ENCODE measurements at regions not wholly inside any gene's neighbourhood (a gene's known extent, or its start where the extent isn't known, plus 50 kb on each side); places are given as distances from the start of the nearest gene placed in this dataset.

DNA sequence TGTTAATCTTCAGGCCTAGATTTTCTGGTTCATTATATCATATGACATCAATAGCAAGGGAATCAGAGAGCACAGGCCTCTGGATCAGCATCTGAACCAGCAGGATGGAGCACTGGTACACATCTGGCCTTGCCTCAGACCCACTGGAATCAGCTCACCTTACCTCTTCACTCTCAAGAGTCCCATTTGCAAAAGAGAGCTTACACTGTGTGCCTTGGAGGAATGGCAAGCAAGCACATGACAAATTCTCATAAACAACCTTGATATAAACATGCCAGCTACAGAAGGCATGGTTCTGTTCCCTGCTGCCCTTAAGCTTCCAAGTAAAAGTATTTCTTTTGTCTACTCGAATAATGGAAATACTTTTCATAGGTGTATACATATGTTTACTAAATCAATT is 128.6 kb upstream of the CPM start:
- no peak for DNase-seq (ENCODE audit: low read depth)

DNA sequence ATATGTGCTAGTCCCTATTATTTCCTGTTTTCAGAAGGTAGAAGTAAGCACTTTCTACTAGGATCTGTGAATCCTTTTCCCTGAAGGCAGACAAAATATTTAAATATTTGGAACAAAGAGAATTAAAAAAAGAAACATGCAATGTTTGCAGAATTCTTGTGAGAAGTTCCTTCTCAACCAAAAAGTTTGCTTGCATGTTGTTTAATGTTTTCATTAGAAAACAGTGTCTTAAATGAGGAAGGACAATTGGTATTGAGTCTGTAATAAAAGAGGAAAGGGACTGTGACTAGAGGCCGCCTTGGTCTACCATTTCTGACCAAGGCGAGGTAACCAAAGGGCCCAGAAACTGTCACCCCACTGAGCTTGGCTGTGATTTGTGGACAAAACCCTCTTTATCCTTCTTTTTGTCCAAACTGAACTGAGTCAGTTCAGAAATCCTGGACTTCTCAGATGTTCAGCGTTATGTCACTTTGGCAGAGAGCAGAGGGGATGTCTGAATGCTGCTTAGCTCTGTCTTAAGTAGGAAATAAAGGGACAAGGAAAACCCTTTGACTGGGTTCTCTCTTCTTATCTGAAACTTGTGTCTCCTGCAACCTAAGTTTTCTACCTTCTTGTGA is 129.8 kb upstream of the CPM start:
- DNase-seq (ENCODE audit: low read depth), result no peak

DNA sequence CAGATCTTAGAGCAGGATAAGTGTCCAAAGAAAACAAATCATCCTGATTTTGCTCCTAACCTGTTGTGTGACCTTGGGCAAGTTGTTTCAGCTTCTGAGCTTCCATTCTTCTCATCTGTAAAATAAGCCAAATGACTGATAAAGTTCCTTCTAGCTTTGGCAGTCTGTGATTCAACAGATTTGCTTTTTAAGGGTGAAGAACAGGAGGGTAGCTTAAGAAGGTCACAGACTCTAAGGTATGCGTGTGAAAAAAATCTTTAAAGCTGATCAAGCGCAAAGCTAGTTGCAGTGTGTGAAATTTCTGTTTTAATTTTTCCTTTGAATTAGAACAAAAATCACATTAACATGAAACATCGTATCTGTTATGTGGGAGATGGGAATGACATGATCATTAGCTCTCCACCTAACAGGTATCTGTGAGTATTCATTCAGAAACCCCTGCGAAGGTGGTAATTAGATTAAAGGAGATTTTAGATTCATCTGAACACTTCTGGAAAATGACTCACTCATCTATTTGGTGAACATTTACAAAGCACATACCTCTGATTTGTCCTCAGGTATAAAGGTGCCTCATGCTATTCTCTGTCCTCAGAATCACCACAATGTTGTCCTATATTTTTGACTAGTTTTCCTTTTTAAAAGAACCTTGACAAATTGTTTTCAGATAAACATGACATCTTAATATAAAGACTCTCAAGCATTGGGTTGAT is 131.9 kb upstream of the CPM start:
- no peak for DNase-seq (ENCODE audit: low read depth)

- no peak for DNase-seq (ENCODE audit: low read depth)
Measured at GRCh38 chr12:69065775-69066174, 132.8 kb upstream of the CPM start.

GRCh38 chr12:69066492-69067373 is 133.8 kb upstream of the CPM start:
- DNase-seq (ENCODE audit: low read depth), result no peak

DNA sequence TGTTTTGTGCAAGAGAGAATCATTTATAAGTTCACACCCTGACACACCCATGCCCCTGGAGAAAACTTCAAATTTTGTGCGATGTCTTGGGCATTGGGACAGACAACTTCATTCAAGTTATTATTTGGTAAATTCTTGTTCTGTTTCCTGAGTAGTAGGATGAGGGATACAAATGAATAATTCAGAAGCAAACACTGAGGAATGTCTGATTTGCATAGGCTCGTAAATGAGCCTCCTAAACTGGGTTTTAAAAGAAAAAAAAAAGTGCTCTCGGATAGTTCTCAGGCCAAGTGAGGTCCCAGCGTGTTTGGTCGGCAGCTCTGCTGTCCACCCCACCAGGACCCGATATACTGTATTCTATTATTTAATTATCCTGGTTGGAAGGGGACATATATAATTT is 134.7 kb upstream of the CPM start:
- DNase-seq (ENCODE audit: low read depth), result no peak

DNA sequence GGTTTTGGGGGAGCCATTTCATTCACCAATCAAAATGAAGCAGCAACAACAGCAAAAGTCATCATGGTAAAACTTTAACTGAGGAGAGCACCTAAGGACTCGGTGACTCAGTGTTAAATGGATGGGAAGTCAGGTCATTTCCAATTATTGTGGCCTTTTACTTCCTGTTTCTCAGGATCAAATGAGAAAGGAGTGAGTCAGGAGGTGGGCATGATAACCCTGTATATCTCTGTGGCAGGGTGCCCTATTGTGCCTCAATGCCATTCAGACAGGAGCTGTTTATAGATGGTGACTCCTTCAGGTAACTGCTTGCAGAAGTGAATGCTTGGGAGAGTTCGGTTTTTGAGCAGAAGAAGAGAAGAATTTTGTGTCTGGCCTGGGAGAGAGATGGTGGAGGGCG is 135.5 kb upstream of the CPM start:
- no peak for DNase-seq (ENCODE audit: low read depth)

- DNase-seq (ENCODE audit: low read depth), result no peak
Measured at GRCh38 chr12:69069479-69069878, 136.5 kb upstream of the CPM start.

DNA sequence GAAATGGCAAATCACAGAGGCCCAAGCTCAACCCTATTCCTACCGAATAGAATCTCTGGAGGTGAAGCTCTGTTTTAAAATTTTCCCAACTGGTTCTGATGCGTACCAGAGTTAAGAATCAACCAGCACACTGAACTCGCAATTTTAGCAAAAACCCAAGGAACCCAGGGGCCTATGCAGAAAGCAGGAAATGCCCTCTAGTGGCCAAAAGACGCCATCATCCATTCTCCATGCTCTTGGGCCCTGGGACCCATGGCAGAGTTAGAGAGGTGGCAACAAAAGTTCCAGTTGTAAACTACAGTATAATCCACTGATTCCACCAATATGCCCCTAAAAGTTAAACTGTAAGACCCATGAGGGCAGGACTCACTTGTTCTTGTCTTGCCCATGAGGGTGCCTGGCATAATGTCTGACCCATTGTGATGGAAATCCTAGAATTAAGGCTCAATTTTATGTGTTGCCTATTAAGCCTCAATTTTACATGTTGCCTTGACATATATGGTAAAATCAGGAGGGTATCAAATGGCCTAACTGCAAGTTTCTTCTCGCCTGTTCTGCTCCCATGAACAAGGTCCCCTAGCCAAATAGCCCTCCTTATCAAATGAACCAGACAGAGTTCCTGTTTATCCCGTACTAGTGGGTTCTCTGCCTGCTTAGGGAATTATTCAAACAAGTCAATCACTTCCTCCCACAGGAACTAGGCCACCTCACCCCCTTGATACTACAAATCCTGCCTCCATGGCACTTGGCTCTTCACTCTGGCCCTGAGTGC is 137.5 kb upstream of the CPM start:
- DNase-seq (ENCODE audit: low read depth), result peak; percentile 80

- DNase-seq (ENCODE audit: low read depth), result no peak
Measured at GRCh38 chr12:69071091-69071370, 138.1 kb upstream of the CPM start.

DNA sequence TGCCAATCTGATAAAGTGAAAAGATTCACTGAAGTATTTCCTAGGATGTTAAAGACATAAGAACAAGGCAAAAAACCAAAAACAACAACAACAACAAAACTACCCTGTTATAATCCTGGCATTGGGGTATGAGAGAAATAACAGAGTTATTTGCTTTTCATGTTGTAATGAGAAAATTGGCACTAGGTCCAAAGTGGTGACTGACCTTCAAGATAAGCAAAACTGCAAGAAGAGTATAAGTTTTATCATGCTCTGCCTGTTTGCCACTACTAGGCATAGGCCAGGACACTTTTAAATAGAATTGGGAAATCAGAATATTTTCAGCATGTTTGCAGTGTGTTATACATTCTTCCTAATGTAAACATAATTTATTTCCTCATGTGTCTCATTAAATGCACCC is 140.1 kb upstream of the CPM start:
- DNase-seq (ENCODE audit: low read depth), result no peak

DNA sequence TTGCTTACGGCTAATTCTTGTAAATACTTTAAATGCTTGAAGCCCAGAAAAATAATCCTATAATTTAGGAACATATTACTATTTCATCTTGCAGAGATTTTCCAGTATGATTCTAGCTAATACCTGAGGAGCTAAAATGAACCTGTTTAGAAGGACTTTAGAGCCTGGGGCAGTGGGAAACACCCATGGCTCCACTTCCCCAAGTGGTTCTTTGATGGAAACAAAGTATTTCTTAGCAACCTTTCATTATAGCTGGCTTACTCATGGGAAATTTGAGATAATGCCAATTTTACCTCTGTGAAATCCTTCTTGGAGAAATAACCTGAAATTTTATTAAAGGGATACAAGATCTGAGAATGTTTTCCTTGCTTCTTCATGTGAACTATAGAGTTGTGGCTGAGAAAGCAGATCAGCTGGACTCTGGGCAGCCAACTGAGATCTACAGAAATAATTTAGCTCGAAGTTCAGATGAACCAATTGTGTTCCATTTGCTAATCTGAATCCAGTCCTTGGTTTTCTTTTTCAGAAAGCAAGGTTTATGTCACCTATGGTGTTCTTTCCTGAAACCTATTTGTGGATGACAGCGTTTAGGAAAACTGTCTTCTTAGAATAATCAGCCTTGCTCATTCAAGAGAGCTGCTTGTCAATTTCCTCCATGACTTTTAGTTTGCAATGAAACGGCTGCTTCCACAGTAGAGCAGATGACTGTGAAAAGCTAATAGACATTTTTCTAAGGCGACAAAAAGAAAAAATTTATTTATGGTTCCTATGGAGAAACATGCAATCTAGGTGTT is 141.8 kb upstream of the CPM start:
- DNase-seq (ENCODE audit: low read depth), result no peak

- DNase-seq (ENCODE audit: low read depth), result no peak
Measured at GRCh38 chr12:69083689-69084088, 150.7 kb upstream of the CPM start.

DNA sequence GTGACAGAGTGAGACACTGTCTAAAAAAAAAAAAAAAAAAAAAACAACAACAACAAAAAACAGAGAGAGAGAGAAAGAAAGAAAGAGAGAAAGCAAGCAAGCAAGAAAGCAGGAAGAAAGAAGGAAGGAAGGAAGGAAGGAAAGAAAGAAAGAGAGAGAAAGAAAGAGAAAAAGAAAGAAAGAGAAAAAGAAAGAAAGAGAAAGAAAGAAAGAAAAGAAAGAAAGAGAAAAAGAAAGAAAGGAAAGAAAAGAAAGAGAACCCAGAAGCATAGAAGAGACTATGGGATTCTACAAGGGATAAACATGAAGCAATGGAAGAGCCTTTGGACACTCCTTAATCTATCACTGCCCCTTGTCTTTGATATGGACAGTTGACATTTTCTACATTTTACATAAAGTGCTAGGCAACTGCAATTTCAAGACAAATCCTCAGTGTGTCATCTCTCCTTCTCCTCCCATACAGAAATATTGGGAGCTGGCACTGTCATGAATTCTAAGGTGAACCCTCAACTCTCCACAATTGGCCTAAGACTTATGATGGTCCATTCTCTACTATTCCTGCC is 151.9 kb upstream of the CPM start:
- DNase-seq (ENCODE audit: low read depth), result no peak

DNA sequence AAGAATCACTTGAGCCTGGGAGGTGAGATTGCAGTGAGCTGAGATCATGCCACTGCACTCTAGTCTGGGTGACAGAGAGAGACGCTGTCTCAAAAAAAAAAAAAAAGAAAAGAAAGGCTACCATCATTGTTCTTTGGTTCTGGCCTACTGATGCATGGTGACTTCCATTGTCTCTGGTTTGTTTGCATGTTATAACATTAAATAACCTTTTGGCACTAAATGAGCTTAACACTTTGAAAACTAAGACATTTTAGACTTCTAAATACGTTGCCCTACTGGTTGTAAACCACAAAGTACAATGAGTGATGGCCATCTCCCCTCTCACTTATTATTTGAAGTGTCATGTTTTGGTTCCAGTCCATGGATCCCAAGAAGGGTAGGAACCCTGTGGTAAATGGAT is 152.9 kb upstream of the CPM start:
- DNase-seq (ENCODE audit: low read depth), result no peak

DNA sequence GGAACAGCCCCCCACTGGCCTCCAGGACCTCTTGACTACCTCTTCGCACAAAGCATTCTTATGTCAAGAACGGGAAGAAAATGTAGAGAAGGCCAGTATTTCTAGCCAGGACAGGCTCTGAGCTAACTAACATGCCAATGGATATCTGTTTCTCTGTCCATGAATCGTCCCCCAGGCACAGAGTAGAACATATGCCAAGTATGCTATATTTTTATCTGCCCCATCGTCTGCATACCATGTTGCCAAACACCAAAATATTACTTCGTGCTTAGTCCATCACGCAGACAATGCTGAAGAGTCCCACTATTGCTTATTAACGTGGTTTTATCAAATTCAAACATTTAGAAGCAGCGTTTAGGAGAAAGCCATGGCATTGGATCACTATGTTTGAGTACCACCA is 151.4 kb upstream of the CPSF6 start:
- no peak for DNase-seq (ENCODE audit: low read depth)

DNA sequence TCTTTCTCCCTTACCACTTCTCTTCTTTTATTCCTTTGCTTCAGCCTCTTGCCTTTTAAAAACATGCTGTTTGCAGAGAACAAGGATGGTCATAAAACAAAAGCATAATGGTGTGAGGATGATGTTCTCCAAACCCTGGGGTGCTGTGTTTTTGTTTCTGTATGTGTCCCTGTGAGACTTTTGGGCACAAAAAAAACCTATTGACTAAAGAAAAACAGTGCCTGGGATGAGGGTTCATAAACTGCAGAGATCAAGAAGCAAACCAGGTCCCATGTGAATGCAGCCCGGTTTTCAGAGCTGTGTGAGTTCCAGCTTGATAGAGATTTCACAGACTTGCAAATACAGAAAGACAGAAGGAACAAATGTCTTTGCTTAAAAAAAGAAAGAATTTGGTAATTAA is 148.6 kb upstream of the CPSF6 start:
- DNase-seq (ENCODE audit: low read depth), result no peak

DNA sequence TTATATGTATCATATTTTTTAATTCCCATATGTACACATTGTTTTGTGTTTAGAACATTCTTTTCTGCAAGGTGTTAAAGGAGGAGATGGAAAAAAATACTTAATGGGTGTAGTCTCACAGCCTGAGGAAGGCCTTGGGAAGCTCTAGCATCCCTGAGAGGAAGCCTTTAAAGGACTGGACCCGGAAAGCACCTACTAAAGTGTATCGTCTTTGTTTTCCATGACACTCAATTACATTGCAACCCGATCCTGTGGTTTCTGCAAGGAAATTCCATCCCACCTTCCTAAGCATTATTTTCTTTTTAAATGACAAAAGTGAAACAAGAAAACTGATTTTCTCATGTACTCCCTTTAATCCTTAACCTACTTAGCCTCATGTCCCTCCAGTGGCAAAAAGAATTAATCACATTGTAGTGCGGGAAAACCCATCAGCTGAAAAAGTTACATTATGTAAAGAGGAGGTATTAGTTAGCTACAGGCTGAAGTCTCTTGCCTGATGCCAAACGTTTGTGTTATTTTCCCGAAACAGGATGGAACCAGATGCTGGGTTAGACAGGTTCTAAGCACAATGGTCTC is 147.8 kb upstream of the CPSF6 start:
- DNase-seq (ENCODE audit: low read depth), result no peak

DNA sequence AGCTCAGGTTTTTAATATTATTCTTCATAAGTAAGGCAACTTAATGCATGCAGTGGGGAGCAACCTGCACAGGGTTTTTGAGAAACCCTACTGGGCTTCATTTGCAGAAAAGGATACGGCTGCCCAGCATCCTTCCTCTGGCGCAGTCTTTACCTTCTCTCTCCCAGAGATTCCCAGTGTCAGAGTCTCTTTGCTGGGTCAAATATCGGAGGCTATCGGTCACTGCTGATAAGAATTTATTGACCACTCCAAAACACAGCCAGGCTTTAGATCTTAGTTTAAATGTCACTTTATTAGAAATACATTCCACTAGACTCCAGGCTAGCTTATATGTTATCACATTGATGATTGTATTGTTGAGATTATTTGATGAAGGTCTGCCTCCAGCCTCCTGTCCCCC is 147.2 kb upstream of the CPSF6 start:
- DNase-seq (ENCODE audit: low read depth), result no peak

DNA sequence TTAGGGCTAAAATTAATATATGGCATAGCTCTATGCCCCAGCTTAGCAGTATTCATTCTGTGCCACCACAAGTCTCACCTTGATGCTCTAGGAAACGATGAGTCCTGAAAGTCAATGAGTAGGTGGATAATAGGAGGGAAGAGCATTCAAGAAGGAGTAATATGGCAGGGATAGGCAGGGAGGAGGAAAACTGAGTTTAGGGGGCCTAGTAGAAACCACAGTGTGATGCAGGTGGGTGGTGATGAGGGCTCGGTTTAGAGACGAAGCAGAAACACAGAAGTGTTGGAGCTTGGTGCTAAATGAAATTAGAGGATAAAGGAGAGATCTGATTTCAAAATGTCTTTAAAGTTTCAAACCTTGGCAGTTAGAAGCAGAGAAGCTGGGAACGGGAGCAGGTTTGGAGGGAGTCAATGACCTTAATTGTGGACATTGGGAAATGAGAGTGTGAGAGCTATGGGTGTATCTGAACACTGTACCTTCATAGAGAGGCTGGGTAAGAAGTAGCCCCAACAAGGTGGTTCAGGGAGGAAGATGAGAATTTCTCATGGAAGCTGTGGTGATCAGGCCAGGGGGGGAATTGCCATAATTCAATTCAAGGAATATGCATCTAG is 144.7 kb upstream of the CPSF6 start:
- DNase-seq (ENCODE audit: low read depth), result no peak

Data from myocyte (in vitro differentiated cells).